ENCODE measurements at regions not wholly inside any gene's neighbourhood (a gene's known extent, or its start where the extent isn't known, plus 50 kb on each side); places are given as distances from the start of the nearest gene placed in this dataset.
"Not testable (repeated sequence)": the region's sequence is repeated elsewhere in the genome, so short reads cannot be mapped to it uniquely, and the experiment has no call there.

DNA sequence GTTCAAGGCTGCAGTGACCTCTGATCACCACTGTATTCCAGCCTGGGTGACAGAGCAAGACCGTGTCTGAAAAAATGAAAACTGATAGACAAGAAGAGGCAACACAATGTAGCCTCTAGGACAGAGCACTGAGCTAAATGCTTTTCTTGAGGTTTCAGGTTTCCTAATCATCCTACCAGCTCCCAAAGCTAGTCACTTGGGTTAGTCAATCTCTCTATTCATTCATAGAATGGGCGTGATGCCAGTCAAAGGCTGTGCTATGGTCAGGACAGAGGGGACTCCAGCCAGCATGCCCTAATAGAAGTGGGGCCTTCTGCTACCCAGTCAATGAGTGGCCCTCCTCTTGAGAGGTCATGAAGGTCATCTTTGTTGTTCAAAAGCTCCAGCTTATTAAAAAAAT lies 860.4 kb upstream of the DEFB115 start:
- DNase-seq, result not testable (repeated sequence)

DNA sequence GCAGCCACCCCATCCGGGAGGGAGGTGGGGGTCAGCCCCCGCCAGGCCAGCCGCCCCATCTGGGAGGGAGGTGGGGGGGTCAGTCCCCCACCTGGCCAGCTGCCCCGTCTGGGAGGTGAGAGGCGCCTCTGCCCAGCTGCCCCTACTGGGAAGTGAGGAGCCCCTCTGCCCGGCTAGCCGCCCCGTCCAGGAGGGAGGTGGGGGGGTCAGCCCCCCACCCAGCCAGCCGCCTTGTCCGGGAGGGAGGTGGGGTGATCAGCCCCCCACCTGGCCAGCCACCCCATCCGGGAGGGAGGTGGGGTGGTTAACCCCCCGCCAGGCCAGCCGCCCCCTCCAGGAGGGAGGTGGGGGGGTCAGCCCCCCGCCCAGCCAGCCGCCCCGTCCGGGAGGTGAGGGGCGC lies 852.4 kb upstream of the DEFB115 start:
- DNase-seq, result not testable (repeated sequence)

DNA sequence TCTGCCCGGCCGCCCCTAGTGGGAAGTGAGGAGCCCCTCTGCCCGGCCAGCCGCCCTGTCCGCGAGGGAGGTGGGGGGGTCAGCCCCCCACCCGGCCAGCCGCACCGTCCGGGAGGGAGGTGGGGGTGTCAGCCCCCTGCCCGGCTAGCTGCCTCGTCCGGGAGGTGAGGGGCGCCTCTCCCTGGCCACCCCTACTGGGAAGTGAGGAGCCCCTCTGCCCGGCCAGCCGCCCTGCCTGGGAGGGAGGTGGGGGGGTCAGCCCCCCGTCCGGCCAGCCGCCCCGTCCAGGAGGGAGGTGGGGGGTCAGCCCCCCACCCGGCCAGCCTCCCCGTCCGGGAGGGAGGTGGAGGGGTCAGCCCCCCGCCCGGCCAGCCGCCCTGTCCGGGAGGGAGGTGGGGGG lies 851.9 kb upstream of the DEFB115 start:
- DNase-seq, result not testable (repeated sequence)

DNA sequence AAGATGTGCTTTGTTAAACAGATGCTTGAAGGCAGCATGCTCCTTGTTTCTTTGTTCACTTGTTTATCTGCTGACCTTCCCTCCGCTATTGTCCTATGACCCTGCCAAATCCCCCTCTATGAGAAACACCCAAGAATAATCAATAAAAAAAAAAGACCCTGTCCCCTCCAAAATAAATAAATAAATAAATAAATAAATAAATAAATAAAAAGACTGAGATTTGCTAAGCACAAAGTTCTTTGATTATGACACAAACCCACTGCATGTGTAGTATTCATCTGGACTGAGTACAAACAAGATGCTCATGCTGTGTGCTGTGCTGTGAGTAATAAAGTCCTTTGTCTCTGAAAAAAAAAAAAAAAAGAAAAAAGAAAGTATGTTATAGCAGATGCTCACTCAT lies 851.1 kb upstream of the DEFB115 start:
- not testable (repeated sequence) for DNase-seq

DNA sequence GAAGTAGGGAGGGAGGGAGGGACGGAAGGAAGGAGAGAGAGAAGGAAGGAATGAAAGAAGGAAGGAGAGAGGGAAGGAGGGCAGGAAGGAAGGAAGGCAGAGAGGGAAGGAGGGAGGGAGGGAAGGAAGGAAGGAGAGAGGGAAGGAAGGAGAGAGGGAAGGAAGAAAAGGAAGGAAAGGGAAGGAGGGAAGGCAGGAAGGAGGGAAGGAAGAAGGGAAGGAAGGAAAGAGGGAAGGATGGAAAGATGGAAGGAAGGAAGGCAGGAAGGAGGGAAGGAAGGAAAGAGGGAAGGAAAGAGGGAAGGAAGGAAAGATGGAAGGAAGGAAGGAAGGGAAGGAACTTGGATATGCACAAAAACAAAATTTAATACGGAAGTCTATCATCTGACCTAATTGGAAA lies 844.5 kb upstream of the DEFB115 start:
- no peak for DNase-seq

DNA sequence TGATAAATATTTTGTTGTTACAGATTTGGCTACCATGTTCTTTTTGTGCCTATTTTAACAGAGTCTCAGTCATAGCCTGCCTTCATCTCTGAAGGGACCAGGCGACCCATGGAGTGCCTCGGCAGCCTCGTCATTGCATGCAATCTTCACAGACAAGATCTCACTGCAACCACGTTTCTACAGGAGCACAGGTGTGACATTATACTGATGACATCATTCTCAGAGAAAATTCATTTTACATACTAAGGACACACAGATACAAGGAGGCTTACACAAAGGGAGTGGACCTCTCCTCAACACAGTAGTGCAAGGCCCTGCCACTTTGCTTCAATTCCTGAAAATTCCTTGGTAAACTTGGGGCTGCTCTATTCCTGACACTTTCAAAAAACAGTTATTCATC lies 840.1 kb upstream of the DEFB115 start:
- DNase-seq, result not testable (repeated sequence)

DNA sequence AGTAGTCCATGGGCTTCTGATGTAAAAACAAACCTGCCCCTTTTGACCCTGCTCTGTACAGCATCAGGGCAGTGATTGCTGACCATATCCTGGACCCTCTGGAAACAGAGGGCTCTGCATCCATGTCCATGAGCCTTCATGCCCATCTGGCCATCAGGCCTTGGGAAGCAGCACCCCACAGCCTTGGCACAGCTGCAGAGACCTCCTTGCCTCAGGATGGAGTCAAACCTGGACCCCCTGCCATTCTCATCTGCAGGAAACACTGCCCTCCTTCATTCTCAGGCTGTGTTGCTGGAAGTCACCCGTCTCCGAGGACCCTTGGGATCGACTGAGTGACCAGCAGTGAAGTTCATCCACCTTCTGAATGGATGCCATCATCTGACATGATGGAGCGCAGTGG lies 839.1 kb upstream of the DEFB115 start:
- DNase-seq, result not testable (repeated sequence)

DNA sequence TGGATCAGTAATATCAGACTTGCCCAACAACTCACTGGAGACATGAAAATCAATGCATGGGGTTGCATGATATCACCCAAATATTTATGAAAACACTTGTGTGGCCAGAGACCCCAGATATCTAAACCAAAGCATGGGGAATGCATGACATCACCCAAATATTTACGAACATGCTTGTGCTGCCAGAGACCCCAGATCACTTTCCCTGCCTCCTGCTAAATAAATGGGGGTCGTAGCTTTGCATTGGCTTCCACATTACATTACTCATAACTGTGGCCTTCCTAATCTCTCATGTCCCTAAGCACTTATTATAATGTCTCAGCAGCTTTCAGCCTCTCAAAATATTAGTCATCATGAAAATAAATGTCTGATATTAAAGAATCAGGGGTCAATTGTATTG lies 838.0 kb upstream of the DEFB115 start:
- no peak for DNase-seq

DNA sequence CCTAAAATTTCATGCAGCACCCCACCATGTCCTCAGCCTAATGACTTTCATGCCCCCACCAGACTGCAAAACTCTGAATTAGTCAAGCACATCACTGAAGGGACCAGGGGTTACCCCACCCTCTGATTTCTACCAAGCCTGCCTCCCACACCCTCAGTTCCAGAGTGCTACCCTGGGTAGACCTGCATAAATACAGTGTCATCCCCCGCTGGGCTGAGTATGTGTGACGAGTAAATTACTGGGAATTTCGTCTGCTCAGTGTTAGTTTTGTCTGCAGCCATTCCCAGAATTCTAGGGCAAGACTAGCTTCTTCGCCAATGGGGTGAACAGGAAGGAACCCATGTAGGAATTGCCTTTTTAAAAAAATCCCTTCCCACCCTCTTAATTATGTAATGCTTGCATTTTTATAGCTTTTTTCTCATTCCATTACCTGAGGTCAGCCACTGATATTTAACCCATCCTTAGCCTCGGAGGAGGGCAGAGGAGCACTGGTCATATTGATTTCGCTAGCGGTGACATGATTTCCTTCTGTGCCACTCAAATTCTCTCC lies 837.5 kb upstream of the DEFB115 start:
- DNase-seq, result not testable (repeated sequence)

All from NCI-H2029 (cell line).